Loucy (cell line): ENCODE measurements at regions not wholly inside any gene's neighbourhood (a gene's known extent, or its start where the extent isn't known, plus 50 kb on each side); places are given as distances from the start of the nearest gene placed in this dataset.
"Not testable (repeated sequence)": the region's sequence is repeated elsewhere in the genome, so short reads cannot be mapped to it uniquely, and the experiment has no call there.

ENCODE experiments used
- CTCF ChIP-seq: fragments of 200-600 bp; sonication (generic); conservative IDR thresholded peaks from 2 replicates; pipeline ENCODE4 v1.5.1; 2014; ENCODE audit warnings: mild to moderate bottlenecking, antibody characterized with exemption, low read length
- EZH2phosphoT487 ChIP-seq: fragments of 200-600 bp; IDR thresholded peaks from 2 replicates; pipeline ENCODE4 v1.6.1; 2018; ENCODE audit warnings: antibody characterized with exemption, mild to moderate bottlenecking, moderate library complexity, borderline replicate concordance

GRCh38 chr9:11196840-11197365 lies 584.1 kb upstream of the PTPRD start:
- not testable (repeated sequence) for TF ChIP-seq CTCF, EZH2phosphoT487
